ENCODE measurements at regions not wholly inside any gene's neighbourhood (a gene's known extent, or its start where the extent isn't known, plus 50 kb on each side); places are given as distances from the start of the nearest gene placed in this dataset.

- Histone ChIP-seq H3K27me3 (no peaks in the 10 kb centered on the region), H3K27ac (peak overlapping the region in 1 of 12 donors; percentile 5), H3K4me3 (no peak overlapping the region), H3K4me1 (peaks cover 0 to 3% (median 0%) of the 10 kb centered on the region in 12 donors), H3K36me3 (no peaks in the 10 kb centered on the region), H3K9me3 (peaks cover 0 to 15% (median 0%) of the 10 kb centered on the region in 12 donors)
- DNase-seq (no peak), ATAC-seq (no peak)
- intact Hi-C loops (cut with DNase I), result no loop called here
- WGBS, 4 donors, result 24 to 32% (median 28%) methylated on average over 2 of the region's 2 CpGs
- TF ChIP-seq POLR2A (IDR thresholded peaks at IDR 0.05) (no peak), CTCF (IDR thresholded peaks at IDR 0.05) (no peak)
Measured at GRCh38 chr13:47826471-47826870, 174.6 kb downstream of the SUCLA2 start.

GRCh38 chr13:47822036-47822435 is 179.0 kb downstream of the SUCLA2 start:
- H3K4me1 ChIP-seq, result peaks cover 0 to 3% (median 0%) of the 10 kb centered on the region in 12 donors
- no peak for DNase-seq
- no peaks in the 10 kb centered on the region for H3K36me3 ChIP-seq
- H3K9me3 ChIP-seq, result peaks cover 0 to 15% (median 0%) of the 10 kb centered on the region in 12 donors
- no peak overlapping the region for H3K4me3 ChIP-seq
- H3K27me3 ChIP-seq, result no peaks in the 10 kb centered on the region
- ATAC-seq, result no peak
- intact Hi-C loops (cut with DNase I), result no loop called here
- no peak overlapping the region for H3K27ac ChIP-seq
- TF ChIP-seq CTCF (IDR thresholded peaks at IDR 0.05) (no peak), POLR2A (IDR thresholded peaks at IDR 0.05) (no peak)
- 86 to 88% (median 87%) methylated on average over 4 of the region's 4 CpGs for WGBS, 4 donors

GRCh38 chr13:47816831-47817230 is 184.2 kb downstream of the SUCLA2 start:
- ATAC-seq (no peak), DNase-seq (no peak)
- H3K27ac ChIP-seq, result no peak overlapping the region
- H3K36me3 ChIP-seq, result no peaks in the 10 kb centered on the region
- H3K9me3 ChIP-seq, result no peaks in the 10 kb centered on the region
- no peaks in the 10 kb centered on the region for H3K27me3 ChIP-seq
- TF ChIP-seq CTCF (IDR thresholded peaks at IDR 0.05) (no peak), POLR2A (IDR thresholded peaks at IDR 0.05) (no peak)
- intact Hi-C loops (cut with DNase I), result no loop called here
- no peaks in the 10 kb centered on the region for H3K4me1 ChIP-seq
- 60 to 82% (median 75%) methylated on average over 5 of the region's 5 CpGs for whole genome bisulfite sequencing, 4 donors
- H3K4me3 ChIP-seq, result no peak overlapping the region

DNA sequence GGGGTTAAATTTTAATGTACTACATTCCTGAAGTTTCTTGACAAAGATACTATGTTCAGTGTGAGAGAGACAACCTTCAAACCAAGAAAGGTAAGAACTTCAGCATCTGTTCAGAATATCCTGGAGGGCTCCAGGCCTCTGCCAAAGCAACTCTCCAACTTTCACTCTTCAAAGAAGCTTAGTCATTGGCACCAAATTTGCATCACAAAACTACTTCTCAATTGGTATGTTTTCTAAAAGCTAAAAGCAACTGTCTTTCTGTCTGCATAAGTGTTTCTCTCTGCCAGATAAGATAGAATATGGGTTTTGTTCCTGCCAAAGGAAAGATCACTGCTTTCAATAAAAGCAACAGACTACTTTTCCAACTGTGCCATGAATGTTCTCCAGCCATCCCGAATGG is 187.4 kb downstream of the SUCLA2 start:
- intact Hi-C loops (cut with DNase I), result no loop called here
- WGBS, 4 donors, result 75 to 85% (median 78%) methylated on average over 1 of the region's 1 CpG
- Histone ChIP-seq H3K4me1 (no peaks in the 10 kb centered on the region), H3K9me3 (no peaks in the 10 kb centered on the region), H3K27ac (no peak overlapping the region), H3K27me3 (no peaks in the 10 kb centered on the region), H3K36me3 (no peaks in the 10 kb centered on the region), H3K4me3 (no peak overlapping the region)
- no peak for DNase-seq
- TF ChIP-seq CTCF (IDR thresholded peaks at IDR 0.05), result no peak
- TF ChIP-seq POLR2A (IDR thresholded peaks at IDR 0.05), result no peak
- no peak for ATAC-seq

All from heart left ventricle (tissue), 16 donors.